ENCODE measurements at regions not wholly inside any gene's neighbourhood (a gene's known extent, or its start where the extent isn't known, plus 50 kb on each side); places are given as distances from the start of the nearest gene placed in this dataset.

- TF ChIP-seq CTCF (IDR thresholded peaks at IDR 0.05) (no peak), POLR2A (IDR thresholded peaks at IDR 0.05) (no peak), POLR2AphosphoS5 (IDR thresholded peaks at IDR 0.05) (no peak), EP300 (IDR thresholded peaks at IDR 0.05) (no peak)
Measured at GRCh38 chr15:100809587-100809986, 70.0 kb upstream of the ALDH1A3 start.

All from stomach (tissue), 4 donors.